ENCODE measurements at regions not wholly inside any gene's neighbourhood (a gene's known extent, or its start where the extent isn't known, plus 50 kb on each side); places are given as distances from the start of the nearest gene placed in this dataset.

GRCh38 chr3:72295276-72295961 lies 510.5 kb upstream of the PROK2 start:
- DNase-seq (no peak), ATAC-seq (no peak)
- no peak overlapping the region for H3K27ac ChIP-seq
- H3K9me3 ChIP-seq = no peaks in the 10 kb centered on the region
- intact Hi-C loops (cut with DNase I; ENCODE audit: low total_unique reads) (no loop called here), in situ Hi-C loops (cut with MboI; ENCODE audit: low sequenced_read_pairs in 4 of 4) (no loop called here)
- no peak overlapping the region for H3K4me3 ChIP-seq
- TF ChIP-seq CTCF (IDR thresholded peaks at IDR 0.05 in 4 of 5, conservative IDR thresholded peaks at IDR 0.05 in 1 of 5) (no peak), POLR2A (IDR thresholded peaks at IDR 0.05) (no peak)
- H3K4me1 ChIP-seq = peaks cover 0 to 6% of the 10 kb centered on the region in 2 donors
- peaks cover 0 to 5% (median 2%) of the 10 kb centered on the region in 3 donors for H3K27me3 ChIP-seq
- no peaks in the 10 kb centered on the region for H3K36me3 ChIP-seq

- Histone ChIP-seq H3K4me1 (peaks cover 9 to 10% of the 10 kb centered on the region in 2 donors), H3K9me3 (no peaks in the 10 kb centered on the region), H3K36me3 (no peaks in the 10 kb centered on the region), H3K27me3 (peaks cover 0 to 11% (median 5%) of the 10 kb centered on the region in 3 donors), H3K4me3 (no peak overlapping the region), H3K27ac (no peak overlapping the region)
- DNase-seq (no peak), ATAC-seq (no peak)
- in situ Hi-C loops (cut with MboI; ENCODE audit: low sequenced_read_pairs in 4 of 4) = no loop called here
- intact Hi-C loops (cut with DNase I; ENCODE audit: low total_unique reads) = no loop called here
- TF ChIP-seq POLR2A (IDR thresholded peaks at IDR 0.05) = no peak
- no peak for TF ChIP-seq CTCF (IDR thresholded peaks at IDR 0.05 in 4 of 5, conservative IDR thresholded peaks at IDR 0.05 in 1 of 5)
Measured at GRCh38 chr3:72290859-72291638, 506.1 kb upstream of the PROK2 start.

- no peak for ATAC-seq
- Histone ChIP-seq H3K27me3 (peaks cover 0 to 11% (median 5%) of the 10 kb centered on the region in 3 donors), H3K27ac (no peak overlapping the region)
Measured at GRCh38 chr3:72289692-72290071, 504.7 kb upstream of the PROK2 start.

GRCh38 chr3:72288955-72289691 lies 504.2 kb upstream of the PROK2 start:
- no peak for ATAC-seq
- in situ Hi-C loops (cut with MboI; ENCODE audit: low sequenced_read_pairs in 4 of 4) = no loop called here
- intact Hi-C loops (cut with DNase I; ENCODE audit: low total_unique reads) = no loop called here
- peaks cover 9 to 10% of the 10 kb centered on the region in 2 donors for H3K4me1 ChIP-seq
- no peak overlapping the region for H3K27ac ChIP-seq
- no peaks in the 10 kb centered on the region for H3K36me3 ChIP-seq
- H3K4me3 ChIP-seq = peak overlapping the region in 2 of 4 donors; percentile 3 to 17
- TF ChIP-seq POLR2A (IDR thresholded peaks at IDR 0.05) (no peak), CTCF (IDR thresholded peaks at IDR 0.05 in 4 of 5, conservative IDR thresholded peaks at IDR 0.05 in 1 of 5) (no peak)
- peaks cover 0 to 11% (median 5%) of the 10 kb centered on the region in 3 donors for H3K27me3 ChIP-seq
- no peaks in the 10 kb centered on the region for H3K9me3 ChIP-seq
- no peak for DNase-seq

More at GRCh38 chr3:72289692-72290071, 504.7 kb upstream of the PROK2 start:
- H3K4me1 ChIP-seq = peaks cover 9 to 10% of the 10 kb centered on the region in 2 donors
- TF ChIP-seq POLR2A (IDR thresholded peaks at IDR 0.05) (no peak), CTCF (IDR thresholded peaks at IDR 0.05 in 4 of 5, conservative IDR thresholded peaks at IDR 0.05 in 1 of 5) (no peak)
- no peak for DNase-seq
- no peaks in the 10 kb centered on the region for H3K36me3 ChIP-seq
- H3K9me3 ChIP-seq = no peaks in the 10 kb centered on the region
- in situ Hi-C loops (cut with MboI; ENCODE audit: low sequenced_read_pairs in 4 of 4) (no loop called here), intact Hi-C loops (cut with DNase I; ENCODE audit: low total_unique reads) (no loop called here)
- no peak overlapping the region for H3K4me3 ChIP-seq

Data from gastrocnemius medialis (tissue), 4 donors.